PC-9 (cell line): ENCODE measurements at regions not wholly inside any gene's neighbourhood (a gene's known extent, or its start where the extent isn't known, plus 50 kb on each side); places are given as distances from the start of the nearest gene placed in this dataset.

ENCODE experiments used
- CTCF ChIP-seq: fragments of 200-600 bp; sonication (generic); conservative IDR thresholded peaks from 2 replicates; pipeline ENCODE4 v1.6.1; 2017; ENCODE audit warnings: mixed run types, antibody characterized with exemption, mild to moderate bottlenecking, moderate library complexity
- EZH2 ChIP-seq: fragments of 200-600 bp; sonication (generic); IDR thresholded peaks from 2 replicates; pipeline ENCODE4 v1.8.0; 2017; ENCODE audit warnings: antibody characterized with exemption, low read depth

- TF ChIP-seq CTCF (no peak), EZH2 (no peak)
Measured at GRCh38 chr2:160657196-160657595, 163.6 kb upstream of the RBMS1 start.
